Islet of Langerhans (tissue), 1 donor: ENCODE measurements at regions not wholly inside any gene's neighbourhood (a gene's known extent, or its start where the extent isn't known, plus 50 kb on each side); places are given as distances from the start of the nearest gene placed in this dataset.
"Not testable (repeated sequence)": the region's sequence is repeated elsewhere in the genome, so short reads cannot be mapped to it uniquely, and the experiment has no call there.

Experiments
- FAIRE-seq: peaks from one replicate; lab custom pipeline; 2011; peaks lifted over from hg19 to GRCh38; lab: Jason Lieb, UNC

GRCh38 chr1:83218036-83218716 lies 780.8 kb downstream of the TTLL7 start:
- FAIRE-seq = not testable (repeated sequence)

- not testable (repeated sequence) for FAIRE-seq
These were observed 784.6 kb downstream of the TTLL7 start for GRCh38 chr1:83214317-83214716.

- FAIRE-seq = not testable (repeated sequence)
These were observed 785.3 kb downstream of the TTLL7 start for GRCh38 chr1:83213648-83214047.

GRCh38 chr1:83212033-83212432 lies 786.9 kb downstream of the TTLL7 start:
- not testable (repeated sequence) for FAIRE-seq

- FAIRE-seq = not testable (repeated sequence)
These were observed 790.4 kb downstream of the TTLL7 start for GRCh38 chr1:83208540-83208939.

GRCh38 chr1:83194610-83195009 lies 804.3 kb downstream of the TTLL7 start:
- not testable (repeated sequence) for FAIRE-seq

GRCh38 chr1:83182033-83182728 lies 816.8 kb downstream of the TTLL7 start:
- FAIRE-seq = not testable (repeated sequence)

- FAIRE-seq = peak; percentile 73
These were observed 818.3 kb downstream of the TTLL7 start for GRCh38 chr1:83180621-83181020.

GRCh38 chr1:83167634-83168033 lies 831.3 kb downstream of the TTLL7 start:
- FAIRE-seq = not testable (repeated sequence)

- peak; percentile 76 for FAIRE-seq
These were observed 835.0 kb downstream of the TTLL7 start for GRCh38 chr1:83163879-83164475.

- FAIRE-seq = not testable (repeated sequence)
These were observed 840.0 kb downstream of the TTLL7 start for GRCh38 chr1:83158924-83159323.

- FAIRE-seq = not testable (repeated sequence)
These were observed 844.6 kb downstream of the TTLL7 start for GRCh38 chr1:83154306-83154705.

- FAIRE-seq = peak; percentile 9
These were observed 847.6 kb downstream of the TTLL7 start for GRCh38 chr1:83151167-83151898.

- FAIRE-seq = not testable (repeated sequence)
These were observed 848.5 kb downstream of the TTLL7 start for GRCh38 chr1:83150479-83150878.

GRCh38 chr1:83145820-83146219 lies 853.1 kb downstream of the TTLL7 start:
- FAIRE-seq = not testable (repeated sequence)

GRCh38 chr1:83142802-83143201 lies 856.1 kb downstream of the TTLL7 start:
- not testable (repeated sequence) for FAIRE-seq

- not testable (repeated sequence) for FAIRE-seq
These were observed 863.3 kb downstream of the TTLL7 start for GRCh38 chr1:83135524-83136157.

- FAIRE-seq = peak; percentile 69
These were observed 864.5 kb downstream of the TTLL7 start for GRCh38 chr1:83134322-83135014.

GRCh38 chr1:83131692-83131955 lies 867.3 kb downstream of the TTLL7 start:
- no peak for FAIRE-seq

GRCh38 chr1:83130886-83131691 lies 867.8 kb downstream of the TTLL7 start:
- FAIRE-seq = no peak

GRCh38 chr1:83129107-83129506 lies 869.8 kb downstream of the TTLL7 start:
- FAIRE-seq = no peak
